CD4-positive, CD25-positive, alpha-beta regulatory T cell (primary cell): ENCODE measurements at regions not wholly inside any gene's neighbourhood (a gene's known extent, or its start where the extent isn't known, plus 50 kb on each side); places are given as distances from the start of the nearest gene placed in this dataset.

Experiments used
- ATAC-seq, 2 donors: fragments of 150-1000 bp; cut with Tn5 transposase; one replicate each; pipeline ENCODE4 v1.10.0; 2021; ENCODE audit warnings: low read depth in 2 of 2, moderate number of reproducible peaks in 2 of 2, moderate library complexity in 1 of 2
- DNase-seq, 3 donors: peaks; one replicate each; pipeline versions ENCODE4 v3.0.0 to v3.0.0-alpha.2; 2012 to 2022; ENCODE audit warnings: mixed read lengths in 1 of 3
- H3K27ac ChIP-seq: one replicate; pipeline ENCODE4 v1.7.0; 2013; ENCODE audit warnings: mild to moderate bottlenecking, low read length; ENCODE audit not compliant: insufficient read depth, poor library complexity, severe bottlenecking
- H3K27me3 ChIP-seq: one replicate; pipeline ENCODE4 v1.7.0; 2013; ENCODE audit warnings: low read length; ENCODE audit not compliant: control insufficient read depth, insufficient read depth
- H3K36me3 ChIP-seq: one replicate; pipeline ENCODE4 v1.7.0; 2013; ENCODE audit warnings: mild to moderate bottlenecking, low read length, moderate library complexity; ENCODE audit not compliant: control insufficient read depth, insufficient read depth
- H3K4me1 ChIP-seq: 2 replicates; pipeline ENCODE4 v1.7.0; 2013; ENCODE audit warnings: mild to moderate bottlenecking, low read length; ENCODE audit not compliant: insufficient read depth, control insufficient read depth, poor library complexity, severe bottlenecking
- H3K4me3 ChIP-seq: one replicate; pipeline ENCODE4 v1.7.0; 2013; ENCODE audit warnings: low read depth, mild to moderate bottlenecking, low read length, moderate library complexity
- H3K9me3 ChIP-seq, 2 experiments: 1 replicate in 1 of 2; 2 replicates in 1 of 2; pipeline ENCODE4 v1.7.0; 2013; ENCODE audit warnings: low read length in 2 of 2, mild to moderate bottlenecking in 1 of 2, moderate library complexity in 1 of 2; ENCODE audit not compliant: control insufficient read depth in 2 of 2
- H3K27ac Mint-ChIP-seq, 3 donors: one replicate each; pipeline ENCODE4 v1.8.0; 2020 to 2022; ENCODE audit warnings: mild to moderate bottlenecking in 3 of 3, mixed read lengths in 3 of 3, moderate library complexity in 2 of 3
- H3K27me3 Mint-ChIP-seq: one replicate; pipeline ENCODE4 v1.8.0; 2022; ENCODE audit warnings: mild to moderate bottlenecking, mixed read lengths
- H3K36me3 Mint-ChIP-seq: one replicate; pipeline ENCODE4 v1.8.0; 2020; ENCODE audit warnings: mixed read lengths
- H3K4me1 Mint-ChIP-seq, 4 donors: one replicate each; pipeline ENCODE4 v1.8.0; 2020 to 2022; ENCODE audit warnings: mixed read lengths in 4 of 4, mild to moderate bottlenecking in 1 of 4
- H3K4me3 Mint-ChIP-seq, 4 donors: one replicate each; pipeline ENCODE4 v1.8.0; 2020 to 2022; ENCODE audit warnings: mild to moderate bottlenecking in 4 of 4, mixed read lengths in 4 of 4, moderate library complexity in 3 of 4
- H3K9me3 Mint-ChIP-seq, 7 donors: one replicate each; pipeline ENCODE4 v1.8.0; 2020 to 2022; ENCODE audit warnings: mixed read lengths in 7 of 7, mild to moderate bottlenecking in 3 of 7, moderate library complexity in 2 of 7

GRCh38 chr18:45378308-45378707 lies 237.0 kb upstream of the SLC14A2 start:
- no peak overlapping the region for H3K27ac ChIP-seq
- no peak overlapping the region for H3K27ac Mint-ChIP-seq

GRCh38 chr18:45378933-45379332 lies 236.3 kb upstream of the SLC14A2 start:
- Histone ChIP-seq H3K4me3 (no peak overlapping the region), H3K36me3 (no peaks in the 10 kb centered on the region), H3K27me3 (peaks cover 3% of the 10 kb centered on the region), H3K27ac (no peak overlapping the region), H3K4me1 (no peaks in the 10 kb centered on the region), H3K9me3 (no peaks in the 10 kb centered on the region)
- no peaks in the 10 kb centered on the region for H3K4me1 Mint-ChIP-seq
- H3K4me3 Mint-ChIP-seq: no peak overlapping the region
- peaks cover 0 to 1% (median 0%) of the 10 kb centered on the region in 7 donors for H3K9me3 Mint-ChIP-seq
- ATAC-seq: no peak
- no peak for DNase-seq
- no peaks in the 10 kb centered on the region for H3K36me3 Mint-ChIP-seq
- no peak overlapping the region for H3K27ac Mint-ChIP-seq
- H3K27me3 Mint-ChIP-seq: peaks cover 12% of the 10 kb centered on the region

More at GRCh38 chr18:45378308-45378707, 237.0 kb upstream of the SLC14A2 start:
- H3K27me3 ChIP-seq: peaks cover 3% of the 10 kb centered on the region
- Mint-ChIP-seq H3K4me3 (no peak overlapping the region), H3K27me3 (peaks cover 12% of the 10 kb centered on the region), H3K36me3 (no peaks in the 10 kb centered on the region), H3K9me3 (peaks cover 0 to 1% (median 0%) of the 10 kb centered on the region in 7 donors), H3K4me1 (no peaks in the 10 kb centered on the region)
- DNase-seq (no peak), ATAC-seq (no peak)
- H3K4me1 ChIP-seq: no peaks in the 10 kb centered on the region
- H3K4me3 ChIP-seq: no peak overlapping the region
- H3K36me3 ChIP-seq: no peaks in the 10 kb centered on the region
- no peaks in the 10 kb centered on the region for H3K9me3 ChIP-seq

- H3K27me3 Mint-ChIP-seq: peaks cover 19% of the 10 kb centered on the region
- no peaks in the 10 kb centered on the region for H3K4me1 ChIP-seq
- ATAC-seq (no peak), DNase-seq (no peak)
- H3K36me3 ChIP-seq: no peaks in the 10 kb centered on the region
- H3K27me3 ChIP-seq: peaks cover 3% of the 10 kb centered on the region
- no peak overlapping the region for H3K27ac ChIP-seq
- no peak overlapping the region for H3K4me3 ChIP-seq
- H3K4me1 Mint-ChIP-seq: no peaks in the 10 kb centered on the region
- no peak overlapping the region for H3K4me3 Mint-ChIP-seq
- H3K9me3 Mint-ChIP-seq: peaks cover 0 to 1% (median 0%) of the 10 kb centered on the region in 7 donors
- H3K9me3 ChIP-seq: no peaks in the 10 kb centered on the region
- no peaks in the 10 kb centered on the region for H3K36me3 Mint-ChIP-seq
- no peak overlapping the region for H3K27ac Mint-ChIP-seq
Measured at GRCh38 chr18:45379903-45380302, 235.4 kb upstream of the SLC14A2 start.

GRCh38 chr18:45381282-45381681 lies 234.0 kb upstream of the SLC14A2 start:
- Mint-ChIP-seq H3K27ac (no peak overlapping the region), H3K4me1 (no peaks in the 10 kb centered on the region), H3K4me3 (no peak overlapping the region), H3K27me3 (peaks cover 12% of the 10 kb centered on the region), H3K36me3 (no peaks in the 10 kb centered on the region), H3K9me3 (peaks cover 0 to 5% (median 0%) of the 10 kb centered on the region in 7 donors)
- no peaks in the 10 kb centered on the region for H3K36me3 ChIP-seq
- H3K4me1 ChIP-seq: no peaks in the 10 kb centered on the region
- H3K27ac ChIP-seq: no peak overlapping the region
- peaks cover 3% of the 10 kb centered on the region for H3K27me3 ChIP-seq
- no peak for DNase-seq
- no peak overlapping the region for H3K4me3 ChIP-seq
- no peaks in the 10 kb centered on the region for H3K9me3 ChIP-seq
- ATAC-seq: no peak

GRCh38 chr18:45383228-45383627 lies 232.0 kb upstream of the SLC14A2 start:
- H3K27me3 ChIP-seq: peaks cover 3% of the 10 kb centered on the region
- H3K36me3 Mint-ChIP-seq: no peaks in the 10 kb centered on the region
- H3K4me1 Mint-ChIP-seq: no peaks in the 10 kb centered on the region
- H3K4me3 ChIP-seq: no peak overlapping the region
- no peak overlapping the region for H3K27ac ChIP-seq
- no peak overlapping the region for H3K27ac Mint-ChIP-seq
- H3K9me3 Mint-ChIP-seq: peaks cover 0 to 3% (median 0%) of the 10 kb centered on the region in 7 donors
- H3K27me3 Mint-ChIP-seq: peaks cover 12% of the 10 kb centered on the region
- ATAC-seq: no peak
- H3K9me3 ChIP-seq: no peaks in the 10 kb centered on the region
- no peaks in the 10 kb centered on the region for H3K4me1 ChIP-seq
- no peaks in the 10 kb centered on the region for H3K36me3 ChIP-seq
- no peak for DNase-seq
- no peak overlapping the region for H3K4me3 Mint-ChIP-seq

- H3K4me1 Mint-ChIP-seq: no peaks in the 10 kb centered on the region
- peaks cover 12% of the 10 kb centered on the region for H3K27me3 Mint-ChIP-seq
- H3K4me1 ChIP-seq: no peaks in the 10 kb centered on the region
- H3K9me3 Mint-ChIP-seq: peaks cover 0 to 3% (median 0%) of the 10 kb centered on the region in 7 donors
- H3K4me3 ChIP-seq: no peak overlapping the region
- peaks cover 3% of the 10 kb centered on the region for H3K27me3 ChIP-seq
- H3K4me3 Mint-ChIP-seq: no peak overlapping the region
- H3K27ac ChIP-seq: no peak overlapping the region
- H3K36me3 Mint-ChIP-seq: no peaks in the 10 kb centered on the region
- H3K9me3 ChIP-seq: no peaks in the 10 kb centered on the region
- DNase-seq (peak in 2 of 3 donors; percentile 1 to 53), ATAC-seq (no peak)
- no peak overlapping the region for H3K27ac Mint-ChIP-seq
- H3K36me3 ChIP-seq: no peaks in the 10 kb centered on the region
Measured at GRCh38 chr18:45384137-45384961, 230.9 kb upstream of the SLC14A2 start.

GRCh38 chr18:45384962-45385315 lies 230.3 kb upstream of the SLC14A2 start:
- no peak overlapping the region for H3K27ac ChIP-seq
- H3K27me3 ChIP-seq: peaks cover 3% of the 10 kb centered on the region
- H3K36me3 ChIP-seq: no peaks in the 10 kb centered on the region
- Mint-ChIP-seq H3K4me3 (no peak overlapping the region), H3K27me3 (peaks cover 12% of the 10 kb centered on the region), H3K27ac (no peak overlapping the region), H3K9me3 (peaks cover 0 to 3% (median 0%) of the 10 kb centered on the region in 7 donors), H3K36me3 (no peaks in the 10 kb centered on the region), H3K4me1 (no peaks in the 10 kb centered on the region)
- no peak overlapping the region for H3K4me3 ChIP-seq
- no peaks in the 10 kb centered on the region for H3K9me3 ChIP-seq
- DNase-seq (no peak), ATAC-seq (no peak)
- H3K4me1 ChIP-seq: no peaks in the 10 kb centered on the region
